Sigmoid colon (tissue), 6 donors: ENCODE measurements at regions not wholly inside any gene's neighbourhood (a gene's known extent, or its start where the extent isn't known, plus 50 kb on each side); places are given as distances from the start of the nearest gene placed in this dataset.

ENCODE experiments used
- DNase-seq: peaks from one replicate; pipeline ENCODE4 v3.0.0-alpha.2; 2019
- H3K27ac ChIP-seq, 4 donors: fragments of 200-600 bp; sonication (generic); one replicate each; pipeline ENCODE4 v1.5.1; 2016 to 2019; ENCODE audit warnings: mild to moderate bottlenecking in 1 of 4
- H3K27me3 ChIP-seq, 3 donors: fragments of 200-600 bp; sonication (generic); one replicate each; pipeline ENCODE4 v1.5.1; 2019; ENCODE audit warnings: mild to moderate bottlenecking in 1 of 3
- H3K36me3 ChIP-seq, 4 donors: fragments of 200-600 bp; sonication (generic); one replicate each; pipeline ENCODE4 v1.5.1; 2016 to 2019
- H3K4me1 ChIP-seq, 4 donors: fragments of 200-600 bp; sonication (generic); one replicate each; pipeline ENCODE4 v1.5.1; 2017 to 2019
- H3K4me3 ChIP-seq, 4 donors: fragments of 200-600 bp; sonication (generic); one replicate each; pipeline ENCODE4 v1.5.1; 2017 to 2019; ENCODE audit warnings: mild to moderate bottlenecking in 2 of 4, moderate library complexity in 1 of 4
- H3K9me3 ChIP-seq, 4 donors: fragments of 200-600 bp in 3 of 4; sonication (generic) in 3 of 4; one replicate each; pipeline versions ENCODE4 v1.5.1 to v1.6.1; 2013 to 2019
- EP300 ChIP-seq, 4 donors: sonication (generic); formaldehyde crosslinking; IDR thresholded peaks; one replicate each; pipeline ENCODE4 v1.6.1; 2017; ENCODE audit warnings: antibody characterized with exemption in 4 of 4
- POLR2A ChIP-seq, 2 donors: fragments of 450-650 bp; IDR thresholded peaks; one replicate each; pipeline ENCODE4 v1.6.1; 2016; ENCODE audit warnings: antibody characterized with exemption in 2 of 2, mild to moderate bottlenecking in 2 of 2, moderate library complexity in 2 of 2
- POLR2AphosphoS5 ChIP-seq, 4 donors: sonication (generic); formaldehyde crosslinking; IDR thresholded peaks; one replicate each; pipeline ENCODE4 v1.6.1; 2017; ENCODE audit warnings: antibody characterized with exemption in 4 of 4
- WGBS, 2 donors: extraction: QIAGEN DNeasy Blood & Tissue Kit; methylation state at CpG; one replicate each; pipeline ENCODE4 v1.1.7; 2013; 5-methylcytosine and 5-hydroxymethylcytosine counted together
- intact Hi-C: fragments of 100-400 bp; cut with DNase I; formaldehyde crosslinking; loops from one replicate; pipeline ENCODE4 v1.15.1; 2023
- TF ChIP-seq, protein P1 (sequence below), 4 experiments: fragments of 450-650 bp in 3 of 4; fragments of 200-600 bp in 1 of 4; IDR thresholded peaks; one replicate each; pipeline ENCODE4 v1.5.1; 2016 to 2019; ENCODE audit warnings: antibody characterized with exemption in 4 of 4, mild to moderate bottlenecking in 3 of 4, moderate library complexity in 2 of 4
- donor health status: healthy with polysubstance abuse.
- donor health status: healthy.

DNA sequence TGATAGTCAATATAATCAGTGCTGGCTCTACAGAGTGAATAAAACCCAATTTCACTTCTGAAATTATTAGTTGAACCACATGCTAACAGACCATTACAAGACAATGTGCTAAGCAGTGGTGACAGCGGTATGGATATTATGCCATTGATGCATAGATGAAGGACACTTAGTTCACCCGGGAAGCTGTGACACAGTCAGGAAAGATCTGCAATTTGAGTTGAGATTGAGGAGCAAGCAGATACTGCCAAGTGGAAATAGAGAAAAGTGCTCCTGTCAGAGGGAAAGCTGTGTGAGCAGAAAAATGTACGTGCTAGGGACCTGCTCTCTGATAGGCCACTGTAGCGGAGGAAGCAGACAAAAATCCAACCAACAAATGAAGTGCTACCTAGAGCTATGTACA, 529.5 kb upstream of the CDH2 start:
- no peak overlapping the region for H3K4me3 ChIP-seq
- no peak for DNase-seq
- H3K27me3 ChIP-seq, result no peaks in the 10 kb centered on the region
- no peaks in the 10 kb centered on the region for H3K9me3 ChIP-seq
- H3K27ac ChIP-seq, result no peak overlapping the region
- peaks cover 0 to 8% (median 3%) of the 10 kb centered on the region in 4 donors for H3K4me1 ChIP-seq
- TF ChIP-seq POLR2A (IDR thresholded peaks at IDR 0.05) (no peak), POLR2AphosphoS5 (IDR thresholded peaks at IDR 0.05) (no peak), EP300 (IDR thresholded peaks at IDR 0.05) (no peak)
- TF ChIP-seq, protein P1, sequence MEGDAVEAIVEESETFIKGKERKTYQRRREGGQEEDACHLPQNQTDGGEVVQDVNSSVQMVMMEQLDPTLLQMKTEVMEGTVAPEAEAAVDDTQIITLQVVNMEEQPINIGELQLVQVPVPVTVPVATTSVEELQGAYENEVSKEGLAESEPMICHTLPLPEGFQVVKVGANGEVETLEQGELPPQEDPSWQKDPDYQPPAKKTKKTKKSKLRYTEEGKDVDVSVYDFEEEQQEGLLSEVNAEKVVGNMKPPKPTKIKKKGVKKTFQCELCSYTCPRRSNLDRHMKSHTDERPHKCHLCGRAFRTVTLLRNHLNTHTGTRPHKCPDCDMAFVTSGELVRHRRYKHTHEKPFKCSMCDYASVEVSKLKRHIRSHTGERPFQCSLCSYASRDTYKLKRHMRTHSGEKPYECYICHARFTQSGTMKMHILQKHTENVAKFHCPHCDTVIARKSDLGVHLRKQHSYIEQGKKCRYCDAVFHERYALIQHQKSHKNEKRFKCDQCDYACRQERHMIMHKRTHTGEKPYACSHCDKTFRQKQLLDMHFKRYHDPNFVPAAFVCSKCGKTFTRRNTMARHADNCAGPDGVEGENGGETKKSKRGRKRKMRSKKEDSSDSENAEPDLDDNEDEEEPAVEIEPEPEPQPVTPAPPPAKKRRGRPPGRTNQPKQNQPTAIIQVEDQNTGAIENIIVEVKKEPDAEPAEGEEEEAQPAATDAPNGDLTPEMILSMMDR (IDR thresholded peaks at IDR 0.05), result no peak
- intact Hi-C loops, result no loop called here
- H3K36me3 ChIP-seq, result no peaks in the 10 kb centered on the region
- 70 to 91% methylated on average over 4 of the region's 4 CpGs for WGBS, 2 donors

DNA sequence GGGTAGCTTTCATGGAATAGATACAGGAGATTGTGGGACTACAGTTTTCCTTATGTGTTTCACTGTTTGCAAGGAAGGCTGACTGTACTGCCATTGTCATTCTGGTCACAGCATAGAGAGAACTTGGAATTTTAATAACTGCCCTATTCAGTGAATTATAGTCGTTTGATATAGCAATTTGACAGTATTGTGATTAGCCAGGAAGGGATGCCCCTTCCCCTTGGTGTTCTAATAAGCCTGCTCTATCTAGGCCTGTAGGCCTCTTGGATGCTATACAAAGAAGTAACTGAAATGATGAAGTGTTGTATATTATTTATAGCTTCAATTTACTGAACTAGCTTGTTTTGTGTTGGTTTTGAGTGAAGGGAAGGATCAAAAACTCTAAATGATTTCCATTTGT, 528.6 kb upstream of the CDH2 start:
- Histone ChIP-seq H3K27me3 (no peaks in the 10 kb centered on the region), H3K4me3 (no peak overlapping the region), H3K36me3 (no peaks in the 10 kb centered on the region), H3K9me3 (no peaks in the 10 kb centered on the region), H3K4me1 (peaks cover 0 to 8% (median 3%) of the 10 kb centered on the region in 4 donors), H3K27ac (no peak overlapping the region)
- DNase-seq, result no peak
- 36 to 65% methylated on average over 1 of the region's 1 CpG for WGBS, 2 donors
- TF ChIP-seq, protein P1 (IDR thresholded peaks at IDR 0.05), result no peak
- no peak for TF ChIP-seq POLR2AphosphoS5 (IDR thresholded peaks at IDR 0.05)
- TF ChIP-seq POLR2A (IDR thresholded peaks at IDR 0.05), result no peak
- TF ChIP-seq EP300 (IDR thresholded peaks at IDR 0.05), result no peak
- intact Hi-C loops, result no loop called here

DNA sequence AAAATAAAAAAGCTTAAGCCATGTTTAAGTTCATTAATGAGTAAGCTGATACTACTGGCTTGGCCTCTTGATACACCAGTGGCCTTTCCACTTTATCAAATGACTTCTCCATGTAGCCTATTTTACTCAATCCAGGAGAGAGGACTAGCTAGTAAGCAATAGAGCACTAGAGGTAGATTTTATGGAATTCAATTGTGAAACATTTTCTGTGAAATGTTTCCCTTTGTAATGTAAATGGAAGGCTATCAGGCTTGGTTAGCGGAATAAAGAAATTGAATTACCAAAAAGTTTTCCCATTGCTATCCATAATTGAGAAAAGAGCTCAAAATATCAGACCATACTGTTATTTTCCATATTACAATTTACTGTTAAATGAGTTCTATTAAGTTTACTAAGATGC, 515.4 kb upstream of the CDH2 start:
- Histone ChIP-seq H3K9me3 (no peaks in the 10 kb centered on the region), H3K36me3 (no peaks in the 10 kb centered on the region), H3K27me3 (no peaks in the 10 kb centered on the region), H3K27ac (no peak overlapping the region), H3K4me3 (no peak overlapping the region), H3K4me1 (no peaks in the 10 kb centered on the region)
- intact Hi-C loops, result no loop called here
- WGBS, 2 donors, result 96 to 98% methylated on average over 1 of the region's 1 CpG
- no peak for DNase-seq
- TF ChIP-seq EP300 (IDR thresholded peaks at IDR 0.05) (no peak), POLR2A (IDR thresholded peaks at IDR 0.05) (no peak), POLR2AphosphoS5 (IDR thresholded peaks at IDR 0.05) (no peak)
- TF ChIP-seq, protein P1 (IDR thresholded peaks at IDR 0.05), result no peak

DNA sequence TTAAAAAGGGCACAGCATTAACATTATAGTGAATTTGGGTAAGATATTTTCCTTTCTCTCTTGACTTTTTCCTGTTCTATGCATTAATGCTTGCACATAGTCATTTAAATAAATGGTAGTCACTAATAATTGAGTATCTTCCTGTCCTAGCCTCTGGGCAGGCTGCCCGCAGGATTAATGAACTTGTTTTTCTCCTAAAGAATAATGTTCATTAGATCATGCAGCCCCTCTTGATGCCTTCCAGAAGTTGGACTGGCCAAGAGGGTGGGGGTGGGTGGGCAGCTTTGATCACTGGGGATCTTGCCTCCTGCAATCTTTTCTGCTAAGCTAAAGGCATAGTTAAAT, 514.5 kb upstream of the CDH2 start:
- 90 to 94% methylated on average over 1 of the region's 1 CpG for WGBS, 2 donors
- no peak overlapping the region for H3K27ac ChIP-seq
- intact Hi-C loops, result no loop called here
- no peak overlapping the region for H3K4me3 ChIP-seq
- no peak for DNase-seq
- no peaks in the 10 kb centered on the region for H3K4me1 ChIP-seq
- no peaks in the 10 kb centered on the region for H3K27me3 ChIP-seq
- H3K9me3 ChIP-seq, result no peaks in the 10 kb centered on the region
- no peak for TF ChIP-seq POLR2A (IDR thresholded peaks at IDR 0.05)
- TF ChIP-seq EP300 (IDR thresholded peaks at IDR 0.05), result no peak
- no peak for TF ChIP-seq POLR2AphosphoS5 (IDR thresholded peaks at IDR 0.05)
- TF ChIP-seq, protein P1 (IDR thresholded peaks at IDR 0.05), result no peak
- no peaks in the 10 kb centered on the region for H3K36me3 ChIP-seq

DNA sequence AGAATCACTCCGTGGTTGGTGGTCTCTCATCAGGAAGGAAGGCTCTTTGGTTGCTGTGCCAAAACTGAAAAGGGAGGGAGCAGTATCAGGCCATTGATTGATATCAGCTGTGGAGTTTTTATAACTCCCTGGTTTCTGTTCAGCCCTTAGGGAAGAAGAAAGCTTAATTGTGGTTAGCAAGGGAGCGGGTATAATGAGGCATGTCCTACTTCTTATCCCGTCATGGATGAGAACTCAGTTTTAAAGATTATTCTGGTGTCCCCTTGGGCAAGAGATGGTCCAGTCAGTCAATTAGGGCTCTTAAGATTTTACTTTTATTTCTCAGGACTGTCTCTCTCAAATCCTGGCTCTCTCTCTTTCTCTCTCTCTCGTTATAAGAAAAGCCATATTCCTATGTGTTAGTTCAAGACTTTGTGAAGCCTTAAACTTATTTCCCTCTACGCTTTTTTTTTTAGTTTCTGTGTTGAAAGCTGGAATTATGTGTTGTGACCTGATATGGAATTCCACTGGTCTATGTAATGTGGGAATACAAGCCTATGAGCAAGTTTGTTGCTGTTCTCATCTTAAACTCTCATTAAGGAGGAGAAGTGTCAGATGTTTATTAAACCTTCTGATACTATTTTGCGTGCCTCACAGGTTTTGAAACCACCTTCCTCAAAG, 514.0 kb upstream of the CDH2 start:
- no peaks in the 10 kb centered on the region for H3K4me1 ChIP-seq
- no peak overlapping the region for H3K4me3 ChIP-seq
- DNase-seq, result no peak
- intact Hi-C loops, result no loop called here
- 80 to 85% methylated on average over 6 of the region's 6 CpGs for whole genome bisulfite sequencing, 2 donors
- no peaks in the 10 kb centered on the region for H3K27me3 ChIP-seq
- H3K27ac ChIP-seq, result no peak overlapping the region
- TF ChIP-seq, protein P1 (IDR thresholded peaks at IDR 0.05), result no peak
- TF ChIP-seq POLR2A (IDR thresholded peaks at IDR 0.05), result no peak
- TF ChIP-seq POLR2AphosphoS5 (IDR thresholded peaks at IDR 0.05), result no peak
- no peak for TF ChIP-seq EP300 (IDR thresholded peaks at IDR 0.05)
- H3K36me3 ChIP-seq, result no peaks in the 10 kb centered on the region
- no peaks in the 10 kb centered on the region for H3K9me3 ChIP-seq
